Choroid plexus epithelial cell (primary cell): ENCODE measurements at regions not wholly inside any gene's neighbourhood (a gene's known extent, or its start where the extent isn't known, plus 50 kb on each side); places are given as distances from the start of the nearest gene placed in this dataset.

ENCODE experiments used
- DNase-seq: peaks from one replicate; pipeline ENCODE4 v3.0.0-alpha.2; 2010; ENCODE audit warnings: low read depth
- H3K4me3 ChIP-seq: 2 replicates; pipeline ENCODE4 v1.5.1; 2011; ENCODE audit warnings: low read depth, mild to moderate bottlenecking, control low read depth, low read length, moderate library complexity
- CTCF ChIP-seq: conservative IDR thresholded peaks from 2 replicates; pipeline ENCODE4 v1.5.1; 2011; ENCODE audit warnings: low read depth, mild to moderate bottlenecking, control low read depth, inconsistent platforms, low read length, moderate library complexity

GRCh38 chr14:94885481-94886155, 115.7 kb upstream of the GSC start:
- H3K4me3 ChIP-seq = no peak overlapping the region
- TF ChIP-seq CTCF = no peak
- DNase-seq = no peak

DNA sequence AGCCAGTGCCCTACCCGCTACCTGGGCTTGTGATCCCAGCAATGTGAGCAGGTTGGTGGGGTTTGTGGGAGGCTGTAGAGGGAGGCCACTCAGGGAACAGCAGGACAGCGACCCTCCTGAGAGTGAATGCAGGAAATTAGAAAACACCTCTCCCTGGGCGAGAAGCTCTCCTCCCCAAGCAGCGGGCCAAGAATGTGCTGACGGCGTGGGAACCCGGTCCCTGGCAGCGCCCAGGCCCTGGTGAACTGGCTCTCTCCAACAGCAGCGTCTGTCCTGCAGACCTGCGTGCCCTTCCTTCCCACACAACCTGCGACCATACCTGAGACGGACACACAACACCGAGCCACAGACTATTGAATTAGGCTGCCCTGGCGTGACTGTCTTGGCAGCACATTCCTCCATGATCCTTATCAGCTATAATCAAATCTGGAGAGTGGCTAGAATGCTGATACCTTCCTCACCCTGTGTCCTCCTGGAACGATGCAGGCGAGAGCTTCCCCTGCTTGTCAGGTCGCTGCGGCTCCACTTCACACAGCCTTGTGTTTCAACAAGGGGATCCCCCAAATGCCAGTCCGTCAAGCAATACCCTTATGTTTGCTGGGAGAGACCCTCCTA, 114.8 kb upstream of the GSC start:
- DNase-seq = no peak
- no peak for TF ChIP-seq CTCF
- no peak overlapping the region for H3K4me3 ChIP-seq

GRCh38 chr14:94882401-94882800, 112.5 kb upstream of the GSC start:
- H3K4me3 ChIP-seq = no peak overlapping the region
- no peak for TF ChIP-seq CTCF
- no peak for DNase-seq

GRCh38 chr14:94880876-94881275, 111.0 kb upstream of the GSC start:
- DNase-seq = no peak
- no peak overlapping the region for H3K4me3 ChIP-seq
- TF ChIP-seq CTCF = no peak

DNA sequence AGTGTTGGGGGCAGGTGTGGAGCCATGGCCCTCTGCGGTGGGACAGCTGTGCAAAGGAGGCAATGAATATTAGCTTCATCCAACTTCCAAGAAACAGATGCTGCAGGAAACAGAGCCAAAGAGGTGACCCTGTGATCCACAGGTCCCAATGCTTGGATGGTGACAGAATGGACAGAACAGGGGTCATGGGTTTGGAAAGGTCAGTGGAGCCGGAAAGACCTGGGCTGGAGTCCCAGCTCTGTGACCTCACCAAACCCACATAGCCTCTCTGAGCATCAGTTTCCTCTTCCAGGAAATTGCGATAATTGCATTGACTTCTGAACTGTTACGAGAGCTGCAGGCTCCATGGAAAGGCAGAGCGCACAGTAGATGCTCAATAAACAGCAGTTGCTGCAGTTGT, 110.2 kb upstream of the GSC start:
- TF ChIP-seq CTCF = no peak
- DNase-seq = no peak
- no peak overlapping the region for H3K4me3 ChIP-seq

DNA sequence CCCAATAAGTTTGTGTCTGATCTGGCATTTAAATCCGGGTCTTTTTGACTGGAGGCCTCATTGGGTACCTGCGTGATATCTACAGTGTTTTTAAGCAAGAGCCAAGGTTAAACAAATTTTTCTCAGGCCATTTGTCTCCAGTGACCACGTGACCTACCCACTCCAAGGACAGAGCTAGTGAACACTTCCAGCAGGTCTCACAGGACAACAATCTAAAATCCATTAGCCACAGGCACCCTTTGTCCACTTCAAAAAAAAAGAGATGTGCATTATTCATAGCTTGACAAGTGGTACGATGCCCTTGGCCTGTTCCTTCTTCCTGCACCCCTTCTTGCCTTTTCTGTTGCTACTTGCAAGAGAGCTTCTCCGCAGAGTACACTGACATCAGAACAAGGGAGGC, 109.6 kb upstream of the GSC start:
- no peak for TF ChIP-seq CTCF
- no peak overlapping the region for H3K4me3 ChIP-seq
- no peak for DNase-seq

DNA sequence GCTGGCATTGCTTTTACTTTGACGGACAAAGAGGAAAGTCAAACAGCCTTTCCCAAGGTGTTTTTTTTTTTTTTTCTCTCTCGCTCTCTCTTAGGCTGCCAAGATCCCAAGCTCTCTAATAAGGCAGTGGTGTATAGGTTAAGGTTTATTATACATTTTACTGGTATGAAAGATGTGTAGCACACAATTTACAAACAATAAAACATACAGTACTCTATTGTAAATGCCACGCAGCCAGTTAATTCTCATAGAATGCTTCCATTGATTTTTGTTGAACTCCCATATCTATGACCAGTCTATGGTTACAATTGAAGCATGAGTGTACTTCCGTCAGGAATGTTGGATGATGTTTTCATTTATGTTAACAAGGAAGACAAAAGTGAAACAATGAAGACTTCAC, 106.4 kb upstream of the GSC start:
- no peak for TF ChIP-seq CTCF
- H3K4me3 ChIP-seq = no peak overlapping the region
- DNase-seq = no peak
